ENCODE measurements at regions not wholly inside any gene's neighbourhood (a gene's known extent, or its start where the extent isn't known, plus 50 kb on each side); places are given as distances from the start of the nearest gene placed in this dataset.

DNA sequence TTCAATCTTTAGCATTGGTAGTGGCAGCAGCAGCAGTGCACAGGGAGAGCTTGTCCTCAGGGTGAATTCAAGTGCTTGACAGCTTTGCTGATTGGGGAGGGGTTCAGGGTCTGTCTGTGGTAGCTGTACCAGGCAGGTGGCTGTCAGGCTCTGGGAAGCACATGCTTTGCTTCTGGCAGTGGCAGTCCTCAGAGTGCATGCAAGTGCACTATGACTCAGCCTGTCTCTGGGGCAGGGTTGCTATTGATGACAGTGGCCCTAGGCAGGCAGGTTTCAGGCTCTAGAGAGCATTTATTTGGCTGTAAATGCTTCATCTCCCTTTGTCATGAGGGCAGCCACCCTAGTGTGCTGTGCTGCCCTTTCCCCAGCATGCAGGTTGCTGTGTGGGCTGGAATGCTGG lies 251.9 kb upstream of the LRRC7 start:
- TF ChIP-seq EP300 (IDR thresholded peaks at IDR 0.05) (no peak), POLR2AphosphoS5 (IDR thresholded peaks at IDR 0.05) (no peak), POLR2A (IDR thresholded peaks at IDR 0.05) (no peak)
- TF ChIP-seq, protein P1, sequence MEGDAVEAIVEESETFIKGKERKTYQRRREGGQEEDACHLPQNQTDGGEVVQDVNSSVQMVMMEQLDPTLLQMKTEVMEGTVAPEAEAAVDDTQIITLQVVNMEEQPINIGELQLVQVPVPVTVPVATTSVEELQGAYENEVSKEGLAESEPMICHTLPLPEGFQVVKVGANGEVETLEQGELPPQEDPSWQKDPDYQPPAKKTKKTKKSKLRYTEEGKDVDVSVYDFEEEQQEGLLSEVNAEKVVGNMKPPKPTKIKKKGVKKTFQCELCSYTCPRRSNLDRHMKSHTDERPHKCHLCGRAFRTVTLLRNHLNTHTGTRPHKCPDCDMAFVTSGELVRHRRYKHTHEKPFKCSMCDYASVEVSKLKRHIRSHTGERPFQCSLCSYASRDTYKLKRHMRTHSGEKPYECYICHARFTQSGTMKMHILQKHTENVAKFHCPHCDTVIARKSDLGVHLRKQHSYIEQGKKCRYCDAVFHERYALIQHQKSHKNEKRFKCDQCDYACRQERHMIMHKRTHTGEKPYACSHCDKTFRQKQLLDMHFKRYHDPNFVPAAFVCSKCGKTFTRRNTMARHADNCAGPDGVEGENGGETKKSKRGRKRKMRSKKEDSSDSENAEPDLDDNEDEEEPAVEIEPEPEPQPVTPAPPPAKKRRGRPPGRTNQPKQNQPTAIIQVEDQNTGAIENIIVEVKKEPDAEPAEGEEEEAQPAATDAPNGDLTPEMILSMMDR (IDR thresholded peaks at IDR 0.05), result no peak

Measured in sigmoid colon (tissue), 4 donors.